HCT116 (cell line): ENCODE measurements at regions not wholly inside any gene's neighbourhood (a gene's known extent, or its start where the extent isn't known, plus 50 kb on each side); places are given as distances from the start of the nearest gene placed in this dataset.

Experiments
- ATAC-seq: fragments of 200-7000 bp; cut with Tn5 transposase; 2 replicates; pipeline ENCODE4 v1.9.1; 2020; ENCODE audit warnings: mild to moderate bottlenecking, moderate library complexity
- BruUV-seq: library from RNA; stranded (reverse); fragments of 400-500 nt; replicated peaks from 2 replicates; lab custom pipeline; 2021; lab: Mats Ljungman, UMichigan
- CTCF ChIA-PET: fragments of 300-600 bp; sonication (Branson Sonifier 250); formaldehyde crosslinking; loops from one replicate; lab custom pipeline; 2021; ENCODE audit warnings: antibody characterized with exemption; lab: Charles Lee
- POLR2A ChIA-PET: fragments of 300-600, 350-600 bp; sonication (Branson Sonifier 250); formaldehyde crosslinking; loops from one replicate; lab custom pipeline; 2021; ENCODE audit warnings: antibody characterized with exemption; lab: Charles Lee
- RAD21 ChIA-PET, 2 experiments: fragments of 300-600 bp; sonication (Branson Sonifier 250); formaldehyde crosslinking; loops; one replicate each; lab custom pipeline; 2023; ENCODE audit warnings: low total read pairs in 2 of 2; ENCODE audit not compliant: uncharacterized antibody in 2 of 2, unreplicated experiment in 2 of 2, low non-redundant PET in 1 of 2; lab: Charles Lee
- DNase-seq: peaks from one replicate; pipeline ENCODE4 v3.0.0-alpha.2; 2010; ENCODE audit warnings: low read depth, low spot score
- H2AFZ ChIP-seq: fragments of 200-600 bp; shearing (Covaris generic), sonication (generic); 2 replicates; pipeline ENCODE4 v1.6.1; 2017; ENCODE audit warnings: low read depth, mixed run types, mixed read lengths, antibody characterized with exemption, low read length; ENCODE audit not compliant: poor library complexity, severe bottlenecking
- H3K27ac ChIP-seq: 2 replicates; pipeline ENCODE4 v1.5.1; 2012; ENCODE audit warnings: low read depth, low read length
- H3K27me3 ChIP-seq: fragments of 200-600 bp; sonication (generic); 2 replicates; pipeline ENCODE4 v1.6.1; 2016; ENCODE audit warnings: mixed run types, low read length, mixed read lengths; ENCODE audit not compliant: insufficient read depth
- H3K36me3 ChIP-seq, 2 experiments: fragments of 200-500 bp in 1 of 2; fragments of 200-600 bp in 1 of 2; sonication (Bioruptor generic) in 1 of 2; sonication (generic) in 1 of 2; 2 replicates each; pipeline versions ENCODE4 v1.5.1 to v1.6.1; 2014 to 2016; ENCODE audit warnings: low read length in 2 of 2, inconsistent platforms in 1 of 2, mixed read lengths in 1 of 2, mixed run types in 1 of 2; ENCODE audit not compliant: insufficient read depth in 2 of 2, control insufficient read depth in 1 of 2
- H3K4me1 ChIP-seq, 2 experiments: fragments of 200-600 bp in 1 of 2; sonication (generic) in 1 of 2; 2 replicates each; pipeline versions ENCODE4 v1.5.1 to v1.6.1; 2012 to 2017; ENCODE audit warnings: low read length in 2 of 2, inconsistent platforms in 1 of 2, mild to moderate bottlenecking in 1 of 2, mixed read lengths in 1 of 2, mixed run types in 1 of 2, moderate library complexity in 1 of 2; ENCODE audit not compliant: insufficient read depth in 2 of 2, control insufficient read depth in 1 of 2
- H3K4me2 ChIP-seq: fragments of 200-600 bp; sonication (generic); 2 replicates; pipeline ENCODE4 v1.6.1; 2017; ENCODE audit warnings: mixed run types, low read length, mixed read lengths
- H3K4me3 ChIP-seq, 2 experiments: fragments of 200-600 bp in 1 of 2; sonication (generic) in 1 of 2; replicated peaks in 1 of 2; 2 replicates each; pipeline ENCODE4 v1.5.1; 2011 to 2016; ENCODE audit warnings: low read length in 2 of 2, control low read depth in 1 of 2, low read depth in 1 of 2, mild to moderate bottlenecking in 1 of 2, mixed read lengths in 1 of 2, mixed run types in 1 of 2
- H3K79me2 ChIP-seq: fragments of 200-600 bp; sonication (generic); 2 replicates; pipeline ENCODE4 v1.6.1; 2017; ENCODE audit warnings: mild to moderate bottlenecking, mixed run types, low read length, moderate library complexity, mixed read lengths; ENCODE audit not compliant: insufficient read depth
- H3K9ac ChIP-seq: fragments of 200-600 bp; sonication (generic); 2 replicates; pipeline ENCODE4 v1.6.1; 2016; ENCODE audit warnings: low read length, mixed read lengths
- H3K9me2 ChIP-seq: fragments of 200-600 bp; sonication (generic), shearing (Covaris generic); 2 replicates; pipeline ENCODE4 v1.6.1; 2017; ENCODE audit warnings: mixed run types, mild to moderate bottlenecking, moderate library complexity; ENCODE audit not compliant: insufficient read depth
- H3K9me3 ChIP-seq, 2 experiments: fragments of 200-500 bp in 1 of 2; fragments of 200-600 bp in 1 of 2; sonication (Bioruptor generic) in 1 of 2; sonication (generic) in 1 of 2; 2 replicates each; pipeline ENCODE4 v1.6.1; 2014 to 2017; ENCODE audit warnings: low read length in 2 of 2, mixed read lengths in 2 of 2, inconsistent platforms in 1 of 2, low read depth in 1 of 2, mild to moderate bottlenecking in 1 of 2, mixed run types in 1 of 2, moderate library complexity in 1 of 2; ENCODE audit not compliant: control insufficient read depth in 1 of 2, insufficient read depth in 1 of 2
- H4K20me1 ChIP-seq: fragments of 200-600 bp; sonication (generic), shearing (Covaris generic); 2 replicates; pipeline ENCODE4 v1.6.1; 2017; ENCODE audit warnings: mixed run types, mild to moderate bottlenecking, moderate library complexity; ENCODE audit not compliant: insufficient read depth
- EGR1 ChIP-seq: IDR thresholded peaks from 2 replicates; pipeline ENCODE4 v1.6.1; 2012; ENCODE audit warnings: low read depth
- ELF1 ChIP-seq: IDR thresholded peaks from 2 replicates; pipeline ENCODE4 v1.6.1; 2012; ENCODE audit warnings: low read depth, borderline replicate concordance
- EZH2phosphoT487 ChIP-seq: fragments of 200-600 bp; IDR thresholded peaks from 2 replicates; pipeline ENCODE4 v1.6.1; 2018; ENCODE audit warnings: antibody characterized with exemption, borderline replicate concordance
- FOSL1 ChIP-seq: IDR thresholded peaks from 2 replicates; pipeline ENCODE4 v1.6.1; 2012; ENCODE audit warnings: low read depth
- POLR2A ChIP-seq: IDR thresholded peaks from 2 replicates; pipeline ENCODE4 v1.7.0; 2011; ENCODE audit warnings: borderline replicate concordance; ENCODE audit not compliant: insufficient read depth, insufficient read length; ENCODE audit errors: extremely low read depth
- RAD21 ChIP-seq: IDR thresholded peaks from 2 replicates; pipeline ENCODE4 v1.6.1; 2012; ENCODE audit warnings: low read depth, mild to moderate bottlenecking
- SIN3A ChIP-seq: IDR thresholded peaks from 2 replicates; pipeline ENCODE4 v1.6.1; 2012; ENCODE audit warnings: low read depth
- TCF7L2 ChIP-seq: IDR thresholded peaks from 2 replicates; pipeline ENCODE4 v1.7.0; 2011; ENCODE audit warnings: borderline replicate concordance, inconsistent platforms; ENCODE audit not compliant: insufficient read depth, insufficient read length; ENCODE audit errors: extremely low read depth
- ZNF274 ChIP-seq: fragments of 200-500 bp; sonication (Bioruptor generic); IDR thresholded peaks from 2 replicates; pipeline ENCODE4 v1.6.1; 2014; ENCODE audit warnings: mild to moderate bottlenecking, low read depth, low read length, inconsistent platforms
- intact Hi-C: fragments of 100-400 bp; cut with micrococcal nuclease; formaldehyde crosslinking; loops from 2 replicates; pipeline ENCODE4 v1.10.0; 2022
- TF ChIP-seq, protein P1 (sequence below): IDR thresholded peaks from 2 replicates; pipeline ENCODE4 v1.6.1; 2012
- TF ChIP-seq, protein P2 (sequence below): IDR thresholded peaks from 2 replicates; pipeline ENCODE4 v1.6.1; 2012; ENCODE audit warnings: low read depth
- TF ChIP-seq, protein P3 (sequence below): IDR thresholded peaks from 2 replicates; pipeline ENCODE4 v1.6.1; 2012

DNA sequence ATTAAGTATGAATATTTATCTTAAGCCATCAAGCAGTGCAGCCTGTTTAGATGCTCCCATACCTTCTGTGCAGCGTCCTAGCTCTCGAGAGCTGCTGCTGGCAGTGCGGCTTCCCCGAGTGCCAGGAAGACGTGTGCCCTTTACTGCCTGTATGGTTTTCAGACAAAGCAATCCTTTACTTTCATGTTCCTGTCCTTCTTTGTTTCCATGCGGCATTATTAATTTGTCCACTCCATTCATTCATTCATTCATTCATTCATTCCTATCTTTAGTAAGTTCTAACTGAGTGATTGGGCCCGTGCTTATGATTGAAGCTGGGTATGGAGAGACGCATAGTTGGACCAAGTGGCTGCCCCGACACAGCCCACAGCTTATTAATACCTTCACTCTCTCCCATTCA is 446.6 kb upstream of the HNRNPA3 start:
- no peaks in the 10 kb centered on the region for H3K79me2 ChIP-seq
- ChIA-PET POLR2A (no interaction called here), RAD21 (no interaction called here), CTCF (no interaction called here)
- no peak for TF ChIP-seq ZNF274
- no peak for TF ChIP-seq ELF1
- no peak for TF ChIP-seq RAD21
- no peak for TF ChIP-seq EZH2phosphoT487
- TF ChIP-seq EGR1, result no peak
- TF ChIP-seq POLR2A, result no peak
- TF ChIP-seq SIN3A, result no peak
- no peak for TF ChIP-seq FOSL1
- TF ChIP-seq, protein P1, sequence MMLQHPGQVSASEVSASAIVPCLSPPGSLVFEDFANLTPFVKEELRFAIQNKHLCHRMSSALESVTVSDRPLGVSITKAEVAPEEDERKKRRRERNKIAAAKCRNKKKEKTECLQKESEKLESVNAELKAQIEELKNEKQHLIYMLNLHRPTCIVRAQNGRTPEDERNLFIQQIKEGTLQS, result no peak
- TF ChIP-seq, protein P2, sequence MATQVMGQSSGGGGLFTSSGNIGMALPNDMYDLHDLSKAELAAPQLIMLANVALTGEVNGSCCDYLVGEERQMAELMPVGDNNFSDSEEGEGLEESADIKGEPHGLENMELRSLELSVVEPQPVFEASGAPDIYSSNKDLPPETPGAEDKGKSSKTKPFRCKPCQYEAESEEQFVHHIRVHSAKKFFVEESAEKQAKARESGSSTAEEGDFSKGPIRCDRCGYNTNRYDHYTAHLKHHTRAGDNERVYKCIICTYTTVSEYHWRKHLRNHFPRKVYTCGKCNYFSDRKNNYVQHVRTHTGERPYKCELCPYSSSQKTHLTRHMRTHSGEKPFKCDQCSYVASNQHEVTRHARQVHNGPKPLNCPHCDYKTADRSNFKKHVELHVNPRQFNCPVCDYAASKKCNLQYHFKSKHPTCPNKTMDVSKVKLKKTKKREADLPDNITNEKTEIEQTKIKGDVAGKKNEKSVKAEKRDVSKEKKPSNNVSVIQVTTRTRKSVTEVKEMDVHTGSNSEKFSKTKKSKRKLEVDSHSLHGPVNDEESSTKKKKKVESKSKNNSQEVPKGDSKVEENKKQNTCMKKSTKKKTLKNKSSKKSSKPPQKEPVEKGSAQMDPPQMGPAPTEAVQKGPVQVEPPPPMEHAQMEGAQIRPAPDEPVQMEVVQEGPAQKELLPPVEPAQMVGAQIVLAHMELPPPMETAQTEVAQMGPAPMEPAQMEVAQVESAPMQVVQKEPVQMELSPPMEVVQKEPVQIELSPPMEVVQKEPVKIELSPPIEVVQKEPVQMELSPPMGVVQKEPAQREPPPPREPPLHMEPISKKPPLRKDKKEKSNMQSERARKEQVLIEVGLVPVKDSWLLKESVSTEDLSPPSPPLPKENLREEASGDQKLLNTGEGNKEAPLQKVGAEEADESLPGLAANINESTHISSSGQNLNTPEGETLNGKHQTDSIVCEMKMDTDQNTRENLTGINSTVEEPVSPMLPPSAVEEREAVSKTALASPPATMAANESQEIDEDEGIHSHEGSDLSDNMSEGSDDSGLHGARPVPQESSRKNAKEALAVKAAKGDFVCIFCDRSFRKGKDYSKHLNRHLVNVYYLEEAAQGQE, result no peak
- TF ChIP-seq, protein P3, sequence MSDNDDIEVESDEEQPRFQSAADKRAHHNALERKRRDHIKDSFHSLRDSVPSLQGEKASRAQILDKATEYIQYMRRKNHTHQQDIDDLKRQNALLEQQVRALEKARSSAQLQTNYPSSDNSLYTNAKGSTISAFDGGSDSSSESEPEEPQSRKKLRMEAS, result no peak
- no peak for TF ChIP-seq TCF7L2
- no peaks in the 10 kb centered on the region for H4K20me1 ChIP-seq
- H3K27ac ChIP-seq, result no peak overlapping the region
- H3K9ac ChIP-seq, result no peak overlapping the region
- ATAC-seq (no peak), DNase-seq (no peak)
- no TSS peak for BruUV-seq
- no peak overlapping the region for H3K4me3 ChIP-seq
- H3K4me2 ChIP-seq, result no peak overlapping the region
- no peaks in the 10 kb centered on the region for H3K36me3 ChIP-seq
- no peaks in the 10 kb centered on the region for H3K4me1 ChIP-seq
- intact Hi-C loops, result no loop called here
- H3K9me2 ChIP-seq, result no peaks in the 10 kb centered on the region
- H3K27me3 ChIP-seq, result peaks cover 47% of the 10 kb centered on the region
- no peaks in the 10 kb centered on the region for H3K9me3 ChIP-seq
- no peak overlapping the region for H2AFZ ChIP-seq
